Pulmonary artery endothelial cell (primary cell): ENCODE measurements at regions not wholly inside any gene's neighbourhood (a gene's known extent, or its start where the extent isn't known, plus 50 kb on each side); places are given as distances from the start of the nearest gene placed in this dataset.
"Not testable (repeated sequence)": the region's sequence is repeated elsewhere in the genome, so short reads cannot be mapped to it uniquely, and the experiment has no call there.

Source experiments
- DNase-seq: peaks from one replicate; pipeline ENCODE4 v3.0.0-alpha.2; 2011; ENCODE audit warnings: low read depth, low spot score

GRCh38 chr9:64920147-64920546 is 364.9 kb downstream of the FOXD4L5 start:
- not testable (repeated sequence) for DNase-seq

GRCh38 chr9:64888643-64889042 is 396.4 kb downstream of the FOXD4L5 start:
- not testable (repeated sequence) for DNase-seq

- peak; percentile 2 for DNase-seq
These were observed 414.4 kb downstream of the FOXD4L5 start for GRCh38 chr9:64870594-64870993.
